NOMO-1 treated with DMSO at 0.1 percent for 48 hours (cell line): ENCODE measurements at regions not wholly inside any gene's neighbourhood (a gene's known extent, or its start where the extent isn't known, plus 50 kb on each side); places are given as distances from the start of the nearest gene placed in this dataset.
"Not testable (repeated sequence)": the region's sequence is repeated elsewhere in the genome, so short reads cannot be mapped to it uniquely, and the experiment has no call there.

ENCODE experiments used
- DNase-seq: peaks from one replicate; lab custom pipeline; 2025; ENCODE audit not compliant: unreplicated experiment; lab: John Stamatoyannopoulos, UW

DNA sequence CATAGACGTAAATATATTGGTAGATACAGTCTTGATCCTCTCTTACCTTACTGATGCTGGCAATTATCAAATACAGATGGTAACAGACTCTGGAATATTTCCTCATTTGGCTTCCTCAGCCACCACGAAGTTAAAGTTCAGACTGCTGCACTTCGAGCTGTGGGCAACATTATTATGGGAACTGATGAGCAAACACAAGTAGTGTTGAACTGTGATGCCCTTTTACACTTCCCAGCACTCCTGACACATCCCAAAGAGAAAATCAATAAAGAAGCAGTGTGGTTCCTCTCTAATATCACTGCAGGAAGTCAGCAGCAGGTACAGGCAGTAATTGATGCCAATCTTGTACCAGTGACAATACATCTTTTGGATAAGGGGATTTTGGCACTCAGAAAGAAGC is 162.7 kb upstream of the NT5E start:
- no peak for DNase-seq

DNA sequence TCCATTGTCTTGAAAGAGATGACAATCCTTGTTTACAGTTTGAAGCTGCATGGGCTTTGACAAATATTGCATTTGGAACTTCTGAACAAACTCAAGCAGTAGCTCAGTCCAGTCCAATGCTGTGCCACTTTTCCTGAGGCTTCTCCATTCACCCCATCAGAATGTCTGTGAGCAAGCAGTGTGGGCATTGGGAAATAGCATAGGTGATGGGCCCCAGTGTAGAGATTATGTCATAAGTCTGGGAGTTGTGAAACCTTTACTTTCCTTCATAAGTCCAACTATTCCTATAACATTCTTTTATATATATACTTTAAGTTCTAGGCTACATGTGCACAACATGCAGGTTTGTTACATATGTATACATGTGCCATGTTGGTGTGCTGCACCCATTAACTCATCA is 163.4 kb upstream of the NT5E start:
- not testable (repeated sequence) for DNase-seq

DNA sequence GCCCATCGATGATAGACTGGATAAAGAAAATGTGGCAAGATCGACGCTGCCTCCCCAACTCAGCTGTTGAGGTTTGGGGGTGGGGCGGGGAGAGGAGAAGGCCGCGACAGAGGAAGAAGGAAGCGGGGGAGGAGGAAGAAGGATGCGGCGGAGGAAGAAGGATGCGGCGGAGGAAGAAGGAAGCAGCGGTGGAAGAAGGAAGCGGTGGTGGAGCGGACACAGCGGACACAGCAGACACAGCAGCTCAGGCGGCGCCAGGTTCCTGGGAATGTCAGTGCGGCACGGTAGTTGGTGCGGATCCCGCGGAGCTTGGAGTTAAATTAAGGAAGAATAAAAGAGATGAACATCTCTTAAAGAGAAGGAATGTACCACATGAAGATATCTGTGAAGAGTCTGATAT is 163.9 kb upstream of the NT5E start:
- DNase-seq = no peak

GRCh38 chr6:85285114-85285513 is 164.8 kb upstream of the NT5E start:
- DNase-seq = no peak

- no peak for DNase-seq
Measured at GRCh38 chr6:85283436-85283835, 166.4 kb upstream of the NT5E start.

- no peak for DNase-seq
Measured at GRCh38 chr6:85278466-85279035, 171.3 kb upstream of the NT5E start.

DNA sequence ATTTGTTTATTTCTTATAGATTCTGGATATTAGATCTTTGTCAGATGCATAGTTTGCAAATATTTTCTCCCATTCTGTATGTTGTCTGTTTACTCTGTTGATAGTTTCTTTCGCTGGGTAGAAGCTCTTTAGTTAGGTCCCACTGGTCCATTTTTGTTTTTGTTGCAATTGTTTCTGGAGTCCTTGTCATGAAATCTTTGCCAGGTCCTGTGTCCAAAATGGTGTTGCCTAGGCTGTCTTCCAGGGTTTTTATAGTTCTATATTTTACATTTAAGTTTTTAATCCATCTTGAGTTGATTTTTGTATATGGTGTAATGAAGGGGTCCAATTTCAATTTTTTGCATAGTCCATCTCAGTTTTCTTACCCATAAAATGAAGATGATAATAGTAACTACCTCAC is 173.9 kb upstream of the NT5E start:
- not testable (repeated sequence) for DNase-seq

DNA sequence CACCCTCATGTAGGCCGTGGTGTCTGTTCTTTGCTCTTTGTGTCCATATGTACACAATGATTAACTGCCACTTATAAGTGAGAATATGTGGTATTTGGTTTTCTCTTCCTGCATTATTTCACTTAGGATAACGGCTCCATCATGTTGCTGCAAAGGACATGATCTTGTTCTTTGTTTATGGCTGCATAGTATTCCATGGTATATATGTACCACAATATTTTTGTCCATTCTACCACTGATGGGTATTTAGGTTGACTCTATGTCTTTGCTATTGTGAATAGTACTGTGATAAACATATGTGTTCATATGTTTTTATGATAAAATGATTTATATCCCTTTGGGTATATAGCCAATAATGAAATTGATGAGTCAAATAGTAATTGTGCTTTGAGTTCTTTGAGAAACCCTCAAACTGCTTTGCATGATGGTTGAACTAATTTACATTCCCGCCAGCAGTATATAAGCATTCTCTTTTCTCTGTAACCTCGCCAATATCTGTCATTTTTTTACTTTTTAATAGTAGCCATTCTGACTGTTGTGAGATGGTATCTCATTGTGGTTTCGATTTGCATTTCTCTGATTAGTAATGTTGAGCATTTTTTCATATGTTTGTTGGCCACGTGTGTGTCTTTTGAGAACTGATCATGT is 174.4 kb upstream of the NT5E start:
- DNase-seq = no peak

- no peak for DNase-seq
Measured at GRCh38 chr6:85273870-85274269, 176.0 kb upstream of the NT5E start.

GRCh38 chr6:85273046-85273445 is 176.8 kb upstream of the NT5E start:
- no peak for DNase-seq

DNA sequence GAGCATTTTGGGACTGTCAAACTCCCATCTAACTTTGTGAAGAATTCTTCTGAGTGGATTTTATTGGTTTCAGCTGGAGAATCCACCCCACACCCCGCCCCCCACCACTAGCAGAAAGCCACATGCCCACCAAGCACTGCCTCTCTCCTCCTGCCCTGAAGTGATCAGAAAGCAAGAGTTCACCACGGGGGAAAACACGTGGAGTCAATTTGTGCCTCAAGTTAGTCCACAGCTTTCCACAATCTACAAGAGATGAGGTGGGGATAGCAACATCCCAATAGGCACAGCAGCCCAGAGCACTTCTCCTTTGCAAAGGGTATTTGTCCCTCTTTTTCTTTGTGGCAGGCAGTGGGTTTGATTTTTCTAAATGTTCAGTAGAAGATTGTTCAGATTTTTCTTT is 177.3 kb upstream of the NT5E start:
- DNase-seq = no peak

DNA sequence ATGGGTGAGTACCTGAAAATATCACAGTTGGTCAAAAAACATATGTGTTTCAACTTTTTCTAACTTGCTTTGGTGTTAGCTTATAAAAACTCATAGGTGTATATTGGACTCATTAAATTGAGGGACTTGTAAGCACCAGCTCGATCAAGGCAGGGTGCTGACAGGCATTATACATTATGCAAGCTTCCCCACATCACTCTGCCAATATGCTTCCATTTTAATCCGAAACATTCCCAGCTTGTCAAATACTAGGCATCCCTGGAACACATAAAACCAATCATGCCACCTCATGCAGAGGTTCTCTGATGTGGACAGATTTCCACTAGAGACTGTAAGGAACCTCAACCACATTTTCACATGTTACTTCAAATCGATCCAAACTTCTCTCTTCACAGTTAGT is 187.3 kb upstream of the NT5E start:
- DNase-seq = no peak

DNA sequence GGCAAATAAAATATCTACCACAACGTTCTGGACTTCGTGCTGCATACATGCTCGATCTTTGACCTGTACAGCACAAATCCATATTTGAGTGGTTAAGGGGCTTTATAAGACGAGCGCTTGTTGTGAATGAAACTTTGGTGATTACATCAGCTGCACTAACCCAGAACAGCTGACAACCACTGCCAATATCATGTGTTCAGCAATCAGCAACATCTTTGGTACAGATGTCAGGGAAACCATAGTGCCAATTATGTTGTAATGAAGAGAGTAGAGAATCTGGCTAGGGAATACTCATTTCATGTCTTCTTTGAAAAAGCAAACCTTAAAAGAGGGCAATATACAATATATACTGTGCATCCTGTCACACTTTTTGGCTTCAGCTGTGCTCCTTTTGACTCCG is 188.6 kb upstream of the NT5E start:
- no peak for DNase-seq

DNA sequence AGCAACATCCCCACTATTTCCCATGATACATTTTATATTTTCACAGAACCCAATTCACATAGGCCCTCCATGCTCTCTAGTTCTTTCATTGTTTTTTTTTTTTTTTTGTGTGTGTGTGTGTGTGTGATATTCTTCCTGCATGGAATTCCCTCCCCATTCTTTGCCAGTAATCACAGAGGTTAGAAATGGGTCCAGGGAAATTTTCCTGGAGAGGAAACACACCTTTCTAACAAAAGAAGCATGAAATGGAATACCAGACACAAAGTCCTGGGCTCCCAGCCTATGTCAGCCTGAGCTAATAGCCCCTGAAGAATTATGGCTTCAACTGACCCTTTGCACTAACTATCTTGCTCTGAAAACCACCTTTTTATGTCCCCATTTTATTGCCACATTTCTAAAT is 194.2 kb upstream of the NT5E start:
- DNase-seq = no peak

DNA sequence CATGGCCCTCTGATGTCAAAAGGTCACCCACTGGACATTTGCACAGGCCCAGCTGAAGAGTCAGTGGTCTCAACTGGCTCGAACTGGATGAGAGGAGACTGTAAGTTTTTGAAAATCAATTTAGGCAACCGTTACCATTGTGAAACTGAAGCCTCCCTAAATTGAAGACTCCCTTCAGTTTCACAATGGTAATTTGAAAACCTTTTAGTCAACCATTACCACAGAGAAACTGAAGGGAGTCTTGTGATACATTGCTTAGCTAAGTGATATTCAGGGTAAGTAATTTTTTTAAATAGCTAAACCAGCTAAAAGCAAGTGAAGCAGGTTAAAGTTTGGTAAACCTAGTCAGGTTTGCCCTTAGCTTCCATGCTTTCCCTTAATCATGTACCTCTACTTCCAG is 197.3 kb upstream of the NT5E start:
- DNase-seq = no peak

- DNase-seq = no peak
Measured at GRCh38 chr6:85252085-85252484, 197.8 kb upstream of the NT5E start.

- DNase-seq = no peak
Measured at GRCh38 chr6:85251300-85251699, 198.6 kb upstream of the NT5E start.

- DNase-seq = no peak
Measured at GRCh38 chr6:85250586-85251220, 199.2 kb upstream of the NT5E start.

DNA sequence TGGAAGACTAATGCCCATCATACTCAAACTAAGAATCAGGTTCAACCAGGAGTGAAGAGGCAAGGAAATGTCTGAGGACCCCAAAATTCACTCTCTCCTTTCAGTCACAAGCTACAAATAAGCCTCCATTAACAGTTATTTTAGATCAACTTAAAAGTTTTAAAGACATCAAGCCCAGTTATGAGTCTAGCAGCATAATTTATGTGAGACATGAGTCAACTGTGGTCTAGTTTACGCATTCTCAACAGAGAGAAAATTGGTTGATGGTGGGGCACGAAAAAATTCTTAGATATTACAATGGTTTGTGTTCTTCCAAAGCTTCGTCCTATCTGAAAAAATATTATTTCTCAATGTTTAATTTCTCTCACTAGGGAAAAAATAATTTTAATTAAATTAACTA is 204.9 kb upstream of the NT5E start:
- no peak for DNase-seq

DNA sequence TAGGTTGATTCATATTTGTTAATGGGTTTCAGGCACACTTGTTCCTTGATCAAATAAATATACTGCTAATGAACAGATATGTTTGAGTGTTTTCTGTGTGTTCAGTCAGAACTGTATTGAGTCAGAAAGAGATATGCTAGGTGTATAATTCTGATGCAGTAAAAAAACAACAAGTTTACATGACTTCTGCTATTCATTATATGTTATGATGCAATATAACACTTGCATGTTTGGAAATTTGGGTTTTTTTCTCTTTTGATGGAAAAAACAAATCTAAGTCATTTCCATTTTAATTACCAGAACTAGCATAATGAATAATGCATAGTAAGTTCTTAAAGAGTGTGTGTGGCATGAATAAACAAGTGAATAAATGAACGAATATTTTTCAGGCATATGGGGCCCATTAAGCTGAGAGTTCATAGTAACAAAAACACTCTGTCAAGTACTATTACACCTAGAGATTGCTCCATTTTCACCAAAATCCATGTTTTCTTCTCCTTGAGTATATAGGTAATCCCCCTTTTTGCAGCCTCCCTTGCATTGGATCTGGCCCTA is 208.3 kb upstream of the NT5E start:
- no peak for DNase-seq

GRCh38 chr6:85240787-85241385 is 209.0 kb upstream of the NT5E start:
- no peak for DNase-seq

DNA sequence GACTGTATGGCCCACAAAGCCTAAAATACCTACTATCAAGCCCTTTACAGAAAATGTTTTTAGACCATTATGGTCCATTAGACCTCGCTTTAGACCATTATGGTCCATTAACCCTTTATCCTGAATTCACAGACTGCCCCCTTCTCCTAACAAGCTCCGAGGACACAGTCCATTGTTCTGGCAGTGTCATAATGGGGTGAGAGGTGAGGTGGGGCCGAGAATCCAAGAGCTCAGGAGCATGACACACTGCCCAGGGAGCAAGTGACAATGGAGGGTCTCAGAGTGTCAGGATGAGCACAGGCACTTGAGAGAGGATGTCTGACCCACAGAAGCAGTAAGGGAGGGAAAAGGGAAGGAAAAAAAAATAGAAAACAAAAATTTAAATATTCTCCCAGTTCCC is 212.4 kb upstream of the NT5E start:
- no peak for DNase-seq
